OCI-LY3 (cell line): ENCODE measurements at regions not wholly inside any gene's neighbourhood (a gene's known extent, or its start where the extent isn't known, plus 50 kb on each side); places are given as distances from the start of the nearest gene placed in this dataset.

Experiments used
- CTCF ChIP-seq: fragments of 200-600, 300-600 bp; sonication (generic); IDR thresholded peaks from 2 replicates; pipeline ENCODE4 v1.5.1; 2014; ENCODE audit warnings: antibody characterized with exemption, low read length, low read depth
- EZH2phosphoT487 ChIP-seq: fragments of 200-600 bp; shearing (Covaris generic); IDR thresholded peaks from 2 replicates; pipeline ENCODE4 v1.6.1; 2018; ENCODE audit warnings: antibody characterized with exemption, mixed run types, low read depth

GRCh38 chr3:184508938-184509337 lies 52.6 kb upstream of the EPHB3 start:
- TF ChIP-seq CTCF: no peak
- no peak for TF ChIP-seq EZH2phosphoT487
